Activated CD4-positive, alpha-beta T cell treated with anti-CD3 and anti-CD28 coated beads, Interleukin-2, amount 10 ng/mL, durations not matched to agents 7 days and 5 days (primary cell): ENCODE measurements at regions not wholly inside any gene's neighbourhood (a gene's known extent, or its start where the extent isn't known, plus 50 kb on each side); places are given as distances from the start of the nearest gene placed in this dataset.

Experiments used
- CTCF ChIA-PET: fragments of 350-600 bp; sonication (Branson Sonifier 250); formaldehyde crosslinking; loops from one replicate; lab custom pipeline; 2021; ENCODE audit warnings: antibody characterized with exemption; lab: Charles Lee
- POLR2A ChIA-PET: fragments of 350-600 bp; sonication (Branson Sonifier 250); formaldehyde crosslinking; loops from one replicate; lab custom pipeline; 2021; ENCODE audit warnings: antibody characterized with exemption; lab: Charles Lee
- DNase-seq: peaks from one replicate; pipeline ENCODE4 v3.0.0-alpha.2; 2020
- H3K27ac Mint-ChIP-seq: one replicate; pipeline ENCODE4 v1.8.0; 2021; ENCODE audit warnings: mild to moderate bottlenecking, moderate library complexity, mixed read lengths
- H3K27me3 Mint-ChIP-seq: one replicate; pipeline ENCODE4 v1.8.0; 2021; ENCODE audit warnings: mixed read lengths
- H3K36me3 Mint-ChIP-seq: one replicate; pipeline ENCODE4 v1.8.0; 2021; ENCODE audit warnings: low read depth, mixed read lengths
- H3K4me1 Mint-ChIP-seq: one replicate; pipeline ENCODE4 v1.8.0; 2021; ENCODE audit warnings: mixed read lengths
- H3K4me3 Mint-ChIP-seq: one replicate; pipeline ENCODE4 v1.8.0; 2021; ENCODE audit warnings: mild to moderate bottlenecking, moderate library complexity, mixed read lengths
- H3K9me3 Mint-ChIP-seq: one replicate; pipeline ENCODE4 v1.8.0; 2021; ENCODE audit warnings: mixed read lengths

DNA sequence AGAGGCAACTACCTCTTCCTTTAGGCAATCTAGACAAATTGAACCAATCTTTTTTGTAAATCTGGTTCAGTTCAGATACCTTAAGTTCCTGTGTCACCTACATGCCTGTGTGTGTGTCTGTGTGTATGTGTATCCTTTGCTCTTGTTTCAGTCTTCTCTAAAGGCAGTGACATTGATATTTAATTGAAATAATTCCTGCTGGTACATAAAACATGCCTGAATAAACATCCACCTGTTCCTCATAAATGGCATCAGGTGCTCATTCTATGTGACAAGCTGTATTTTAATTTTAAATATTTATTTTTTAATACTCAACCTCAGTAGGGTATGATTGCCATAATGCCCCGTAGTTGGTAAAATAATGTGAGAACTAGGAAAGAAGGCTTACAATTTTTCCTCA lies 1606.4 kb upstream of the PRR20A start:
- ChIA-PET CTCF (no interaction called here), POLR2A (no interaction called here)
- Mint-ChIP-seq H3K4me1 (no peaks in the 10 kb centered on the region), H3K9me3 (peaks cover 14% of the 10 kb centered on the region), H3K4me3 (no peak overlapping the region), H3K36me3 (no peaks in the 10 kb centered on the region), H3K27me3 (no peaks in the 10 kb centered on the region), H3K27ac (no peak overlapping the region)
- DNase-seq = no peak

DNA sequence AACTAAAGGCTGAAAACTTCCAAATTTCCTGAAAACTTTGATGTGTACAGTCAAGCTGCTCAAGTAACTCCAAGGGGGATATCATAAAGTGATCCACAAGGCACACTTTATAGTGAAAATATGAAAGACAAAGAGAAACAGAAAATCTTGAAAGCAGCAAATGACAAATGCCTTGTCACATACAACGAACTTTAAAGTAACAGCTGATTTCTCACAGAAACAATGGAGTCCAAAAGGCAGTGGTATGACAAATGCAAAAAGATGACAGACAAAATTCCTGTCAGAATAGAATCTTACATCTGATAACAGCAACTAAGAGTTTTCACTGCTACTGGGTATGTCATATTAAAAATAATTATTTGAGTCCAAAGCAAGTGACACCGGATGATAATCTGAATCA lies 1602.3 kb upstream of the PRR20A start:
- Mint-ChIP-seq H3K4me3 (no peak overlapping the region), H3K27me3 (no peaks in the 10 kb centered on the region), H3K36me3 (no peaks in the 10 kb centered on the region), H3K27ac (no peak overlapping the region), H3K4me1 (no peaks in the 10 kb centered on the region), H3K9me3 (peaks cover 11% of the 10 kb centered on the region)
- no peak for DNase-seq
- ChIA-PET POLR2A (no interaction called here), CTCF (no interaction called here)

DNA sequence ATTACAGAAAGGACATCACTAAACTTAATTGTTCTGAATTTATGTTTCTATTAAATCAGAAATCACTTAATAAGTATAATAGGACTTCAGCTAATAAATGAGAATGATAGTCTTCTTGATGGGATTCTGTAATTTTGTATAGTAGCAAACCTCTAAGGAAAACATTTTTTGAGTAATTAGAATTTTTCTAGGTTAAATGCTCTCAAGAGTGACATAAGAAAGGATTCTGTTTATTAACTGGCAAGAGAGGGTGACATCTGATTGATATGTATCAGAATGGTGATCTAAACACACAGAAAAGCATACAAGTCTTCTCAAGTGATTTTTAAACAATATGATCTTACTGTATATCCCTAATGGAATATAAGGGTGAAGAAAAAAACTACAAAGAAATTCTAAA lies 1597.7 kb upstream of the PRR20A start:
- Mint-ChIP-seq H3K27me3 (no peaks in the 10 kb centered on the region), H3K4me1 (no peaks in the 10 kb centered on the region), H3K36me3 (no peaks in the 10 kb centered on the region), H3K4me3 (no peak overlapping the region), H3K9me3 (peaks cover 8% of the 10 kb centered on the region), H3K27ac (no peak overlapping the region)
- DNase-seq = no peak
- CTCF ChIA-PET = no interaction called here
- POLR2A ChIA-PET = no interaction called here

DNA sequence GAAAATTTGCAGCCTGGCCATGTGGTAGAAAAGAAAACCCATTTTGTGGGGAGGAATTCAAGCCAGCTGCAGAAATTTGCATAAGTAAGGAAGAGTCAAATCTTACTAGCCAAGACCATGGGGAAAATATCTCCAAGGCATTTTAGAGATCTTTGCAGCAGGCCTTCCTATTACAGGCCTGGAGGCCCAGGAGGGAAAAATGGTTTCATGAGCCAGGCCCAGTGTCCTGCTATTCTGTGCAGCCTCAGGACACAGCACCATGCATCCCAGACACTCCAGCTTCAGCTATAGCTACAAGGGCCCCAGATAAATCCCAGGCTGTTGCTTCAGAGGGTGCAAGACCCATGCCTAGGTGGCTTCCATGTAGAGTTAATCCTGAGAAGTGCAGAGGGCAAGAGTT lies 1590.1 kb upstream of the PRR20A start:
- H3K4me1 Mint-ChIP-seq = no peaks in the 10 kb centered on the region
- ChIA-PET CTCF (no interaction called here), POLR2A (no interaction called here)
- no peaks in the 10 kb centered on the region for H3K36me3 Mint-ChIP-seq
- no peak overlapping the region for H3K4me3 Mint-ChIP-seq
- DNase-seq = no peak
- H3K9me3 Mint-ChIP-seq = peaks cover 8% of the 10 kb centered on the region
- H3K27ac Mint-ChIP-seq = no peak overlapping the region
- no peaks in the 10 kb centered on the region for H3K27me3 Mint-ChIP-seq

DNA sequence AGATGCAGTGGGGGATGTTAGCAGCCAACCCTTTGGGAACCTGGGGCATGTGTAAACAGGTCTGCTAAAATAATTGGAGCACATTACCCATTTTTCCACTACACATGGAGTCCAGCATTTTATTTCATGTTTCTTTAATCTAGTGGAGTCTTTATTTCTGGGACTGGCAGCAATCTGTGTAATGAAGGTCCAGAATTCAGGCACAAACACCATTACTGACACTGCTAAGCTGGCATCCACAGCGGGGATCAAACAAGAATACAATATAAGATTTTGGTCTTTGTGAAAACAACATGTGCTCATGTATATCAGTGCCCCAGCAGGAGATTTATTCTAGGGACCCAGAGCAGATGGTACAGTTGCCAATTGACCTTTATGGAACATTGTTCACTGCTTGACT lies 1587.0 kb upstream of the PRR20A start:
- ChIA-PET POLR2A (no interaction called here), CTCF (no interaction called here)
- Mint-ChIP-seq H3K36me3 (no peaks in the 10 kb centered on the region), H3K9me3 (peaks cover 10% of the 10 kb centered on the region), H3K27ac (no peak overlapping the region), H3K4me3 (no peak overlapping the region), H3K4me1 (no peaks in the 10 kb centered on the region), H3K27me3 (no peaks in the 10 kb centered on the region)
- no peak for DNase-seq

DNA sequence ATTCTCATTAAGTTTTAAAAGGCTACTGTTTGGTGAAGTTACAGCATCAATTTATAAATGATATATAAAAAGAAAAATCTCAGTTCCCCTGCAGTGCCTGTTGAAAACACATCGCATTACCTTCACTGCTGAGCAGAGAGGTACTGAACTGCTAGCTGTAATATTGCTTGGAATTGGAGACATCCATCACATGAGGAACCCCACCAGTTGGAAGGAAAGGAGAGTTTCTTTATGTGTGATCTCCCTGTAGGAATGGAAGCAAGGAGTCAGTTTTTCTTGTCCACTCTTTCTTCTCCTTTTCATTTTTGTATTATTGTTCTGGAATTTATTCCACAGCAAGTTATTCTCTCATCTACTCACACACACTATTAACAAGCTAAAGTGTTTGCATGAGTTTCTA lies 1586.0 kb upstream of the PRR20A start:
- CTCF ChIA-PET = no interaction called here
- no peak overlapping the region for H3K4me3 Mint-ChIP-seq
- no peak for DNase-seq
- H3K36me3 Mint-ChIP-seq = no peaks in the 10 kb centered on the region
- no peaks in the 10 kb centered on the region for H3K4me1 Mint-ChIP-seq
- peaks cover 10% of the 10 kb centered on the region for H3K9me3 Mint-ChIP-seq
- no peak overlapping the region for H3K27ac Mint-ChIP-seq
- H3K27me3 Mint-ChIP-seq = no peaks in the 10 kb centered on the region
- POLR2A ChIA-PET = no interaction called here

DNA sequence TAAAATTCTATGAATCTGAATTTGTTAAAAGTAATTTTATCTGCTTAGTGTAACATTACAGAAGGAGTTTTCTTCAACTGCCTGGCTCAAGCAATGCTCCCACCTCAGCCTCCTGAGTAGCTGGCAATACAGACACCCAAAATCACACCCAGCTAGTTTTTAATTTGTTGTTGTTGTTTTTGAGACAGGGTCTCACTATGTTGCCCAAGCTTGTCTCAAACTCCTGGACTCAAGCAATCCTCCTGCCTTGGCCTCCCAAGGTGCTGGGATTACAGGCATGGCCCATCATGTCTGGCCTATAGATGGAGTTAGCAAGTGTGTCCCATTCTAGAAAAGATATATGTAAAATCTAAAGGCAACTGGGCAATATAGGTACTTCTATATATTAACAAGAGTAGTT lies 1580.4 kb upstream of the PRR20A start:
- H3K36me3 Mint-ChIP-seq = no peaks in the 10 kb centered on the region
- DNase-seq = no peak
- no peak overlapping the region for H3K27ac Mint-ChIP-seq
- POLR2A ChIA-PET = no interaction called here
- H3K4me1 Mint-ChIP-seq = no peaks in the 10 kb centered on the region
- H3K27me3 Mint-ChIP-seq = no peaks in the 10 kb centered on the region
- H3K4me3 Mint-ChIP-seq = no peak overlapping the region
- peaks cover 2% of the 10 kb centered on the region for H3K9me3 Mint-ChIP-seq
- CTCF ChIA-PET = interaction anchor here (0.6 kb wide), 1 partner anchor 1183 kb away, joined by 3 read pairs; no protein-coding TSS in a partner anchor

DNA sequence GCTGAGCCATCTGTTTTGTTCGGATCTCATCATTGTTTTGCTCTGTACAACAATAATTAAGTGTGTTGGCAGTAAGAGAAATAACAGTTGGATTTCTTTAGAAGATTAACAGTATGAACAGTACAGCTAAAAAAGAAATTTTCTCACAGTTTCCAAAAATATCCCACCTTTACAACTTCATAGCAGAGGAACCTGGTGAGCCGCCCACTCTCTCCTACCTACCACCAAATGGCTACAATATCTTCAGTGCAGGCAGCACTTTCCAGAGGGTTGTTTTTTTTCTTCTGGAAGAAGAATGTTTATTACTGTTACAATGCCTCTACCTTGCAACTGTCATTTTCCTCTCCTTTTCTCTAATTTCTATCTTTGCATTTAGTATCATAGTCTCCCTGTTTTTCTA lies 1577.5 kb upstream of the PRR20A start:
- no peak overlapping the region for H3K27ac Mint-ChIP-seq
- no peaks in the 10 kb centered on the region for H3K4me1 Mint-ChIP-seq
- H3K4me3 Mint-ChIP-seq = no peak overlapping the region
- DNase-seq = no peak
- ChIA-PET POLR2A (no interaction called here), CTCF (no interaction called here)
- no peaks in the 10 kb centered on the region for H3K27me3 Mint-ChIP-seq
- no peaks in the 10 kb centered on the region for H3K36me3 Mint-ChIP-seq
- peaks cover 2% of the 10 kb centered on the region for H3K9me3 Mint-ChIP-seq

DNA sequence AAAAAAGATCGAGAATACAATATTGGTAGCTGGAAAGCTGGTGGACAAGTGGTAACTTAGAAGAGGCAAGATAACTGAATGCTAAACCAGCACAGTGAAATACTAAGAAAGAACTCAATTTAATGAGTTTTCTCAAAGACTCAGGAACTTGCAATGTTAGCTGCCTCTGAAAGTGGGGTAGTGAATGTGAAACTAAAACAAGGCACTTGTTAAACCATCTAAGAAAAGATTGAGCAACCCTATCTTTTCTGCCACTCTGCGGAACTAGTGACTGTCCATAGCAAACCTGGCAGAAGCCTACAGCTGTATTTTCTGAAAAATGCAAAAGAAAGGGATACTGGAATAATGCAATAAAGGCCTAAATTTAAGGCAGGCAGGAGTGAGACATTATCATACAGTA lies 1574.4 kb upstream of the PRR20A start:
- ChIA-PET CTCF (no interaction called here), POLR2A (no interaction called here)
- no peaks in the 10 kb centered on the region for H3K27me3 Mint-ChIP-seq
- no peak for DNase-seq
- H3K36me3 Mint-ChIP-seq = no peaks in the 10 kb centered on the region
- H3K4me1 Mint-ChIP-seq = no peaks in the 10 kb centered on the region
- H3K9me3 Mint-ChIP-seq = peaks cover 6% of the 10 kb centered on the region
- H3K4me3 Mint-ChIP-seq = no peak overlapping the region
- no peak overlapping the region for H3K27ac Mint-ChIP-seq

DNA sequence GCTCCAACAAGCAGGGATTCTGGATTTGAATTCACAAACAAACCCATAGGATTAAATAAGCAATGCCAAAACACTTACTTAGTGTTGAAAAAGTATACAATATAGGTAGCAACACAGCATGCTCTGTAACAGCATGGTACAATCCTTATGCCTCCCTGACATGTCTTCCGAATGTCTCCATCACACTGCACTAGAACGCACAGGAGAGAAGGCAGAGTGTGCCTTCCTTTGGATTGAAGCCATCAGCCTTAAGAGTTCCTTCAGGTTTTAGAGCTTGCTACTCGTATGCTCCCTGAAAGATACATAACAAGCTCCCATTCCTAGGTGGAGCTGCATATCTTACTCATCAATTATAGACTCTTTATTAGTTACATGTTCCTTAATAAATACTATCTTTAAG lies 1573.9 kb upstream of the PRR20A start:
- Mint-ChIP-seq H3K4me3 (no peak overlapping the region), H3K27me3 (no peaks in the 10 kb centered on the region), H3K9me3 (peaks cover 6% of the 10 kb centered on the region), H3K27ac (no peak overlapping the region), H3K36me3 (no peaks in the 10 kb centered on the region), H3K4me1 (no peaks in the 10 kb centered on the region)
- DNase-seq = no peak
- CTCF ChIA-PET = no interaction called here
- POLR2A ChIA-PET = no interaction called here

DNA sequence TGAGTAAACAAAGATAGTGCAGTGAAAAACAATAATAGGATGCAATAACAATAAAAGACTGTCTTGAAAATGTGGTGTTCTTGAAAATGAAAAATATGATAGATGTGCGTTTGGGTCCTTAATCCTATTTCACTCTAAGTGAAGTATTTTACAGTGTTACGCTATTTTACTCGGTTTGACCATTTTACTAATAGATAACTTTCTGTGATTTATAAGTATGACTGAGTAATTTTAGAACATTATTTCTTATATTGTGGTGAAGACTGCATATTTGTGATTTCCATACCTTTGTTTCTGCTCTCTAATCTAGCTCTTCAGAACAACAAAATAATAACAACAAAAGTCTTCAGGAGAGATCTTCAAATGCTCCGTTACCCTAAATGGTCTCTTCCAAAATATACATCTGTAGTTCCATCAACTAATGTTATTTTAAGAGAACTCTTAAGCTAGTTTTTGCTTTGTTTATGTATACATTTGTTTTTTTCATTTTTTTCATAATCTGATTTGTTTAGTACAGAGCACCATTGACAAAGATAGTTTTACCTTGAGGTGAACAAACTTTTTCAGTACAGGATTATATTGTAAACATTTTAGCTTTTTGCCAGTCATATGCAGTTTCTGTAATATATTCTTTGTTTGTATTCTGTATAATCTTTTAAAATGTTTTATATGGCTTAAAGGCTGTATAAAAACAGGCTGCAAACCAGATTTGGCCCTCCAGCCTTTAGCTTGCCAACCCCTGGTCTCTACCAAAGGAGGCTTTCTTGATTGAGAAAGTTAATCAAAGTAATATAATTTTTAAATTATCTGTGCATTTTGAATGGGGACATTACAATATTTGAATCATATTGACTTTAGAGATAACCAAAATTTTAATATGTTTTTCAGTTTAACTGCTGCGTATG lies 1572.7 kb upstream of the PRR20A start:
- ChIA-PET CTCF (no interaction called here), POLR2A (no interaction called here)
- H3K4me3 Mint-ChIP-seq = no peak overlapping the region
- peaks cover 6% of the 10 kb centered on the region for H3K9me3 Mint-ChIP-seq
- H3K36me3 Mint-ChIP-seq = no peaks in the 10 kb centered on the region
- no peaks in the 10 kb centered on the region for H3K4me1 Mint-ChIP-seq
- no peak for DNase-seq
- H3K27me3 Mint-ChIP-seq = no peaks in the 10 kb centered on the region
- H3K27ac Mint-ChIP-seq = no peak overlapping the region

DNA sequence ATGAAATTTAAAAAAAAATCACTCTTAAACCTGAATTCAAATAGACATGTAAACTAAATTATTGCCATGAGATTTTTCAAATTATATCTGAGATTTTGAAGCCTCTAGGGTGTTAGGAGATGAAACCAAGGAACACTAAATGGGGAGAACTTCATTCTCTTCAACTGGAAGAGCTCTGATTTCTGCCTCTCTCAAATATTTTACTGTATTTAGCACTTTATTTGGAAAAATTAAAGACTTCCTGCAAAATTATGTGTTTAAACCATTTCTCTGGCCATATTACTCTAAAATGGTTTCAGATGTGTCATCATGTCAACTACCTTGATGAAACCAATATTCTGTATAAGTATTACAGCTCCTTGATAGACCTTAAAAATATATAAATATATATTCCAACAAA lies 1571.6 kb upstream of the PRR20A start:
- CTCF ChIA-PET = no interaction called here
- DNase-seq = no peak
- Mint-ChIP-seq H3K36me3 (no peaks in the 10 kb centered on the region), H3K27me3 (no peaks in the 10 kb centered on the region), H3K4me3 (no peak overlapping the region), H3K27ac (no peak overlapping the region), H3K9me3 (peaks cover 6% of the 10 kb centered on the region), H3K4me1 (no peaks in the 10 kb centered on the region)
- POLR2A ChIA-PET = no interaction called here

DNA sequence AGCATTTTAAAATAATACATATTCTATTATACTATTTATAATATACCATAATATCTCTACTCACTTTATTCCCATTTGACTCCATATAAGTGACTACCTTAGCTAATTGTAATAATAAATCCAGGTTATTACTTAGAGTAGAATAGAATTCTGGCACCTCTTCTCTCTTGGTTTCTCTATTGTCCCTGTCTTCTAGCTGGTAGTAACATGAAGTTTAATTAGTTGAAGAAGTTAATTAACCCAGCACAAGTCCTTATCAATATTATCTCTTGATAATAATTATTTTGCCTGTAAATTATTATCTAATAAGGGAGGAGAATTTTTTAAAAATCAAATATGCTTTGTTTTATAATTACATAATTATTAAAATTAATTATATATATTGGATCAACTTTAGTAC lies 1571.2 kb upstream of the PRR20A start:
- H3K27me3 Mint-ChIP-seq = no peaks in the 10 kb centered on the region
- H3K36me3 Mint-ChIP-seq = no peaks in the 10 kb centered on the region
- H3K4me3 Mint-ChIP-seq = no peak overlapping the region
- POLR2A ChIA-PET = no interaction called here
- H3K4me1 Mint-ChIP-seq = no peaks in the 10 kb centered on the region
- CTCF ChIA-PET = no interaction called here
- H3K27ac Mint-ChIP-seq = no peak overlapping the region
- H3K9me3 Mint-ChIP-seq = peaks cover 6% of the 10 kb centered on the region
- DNase-seq = no peak

DNA sequence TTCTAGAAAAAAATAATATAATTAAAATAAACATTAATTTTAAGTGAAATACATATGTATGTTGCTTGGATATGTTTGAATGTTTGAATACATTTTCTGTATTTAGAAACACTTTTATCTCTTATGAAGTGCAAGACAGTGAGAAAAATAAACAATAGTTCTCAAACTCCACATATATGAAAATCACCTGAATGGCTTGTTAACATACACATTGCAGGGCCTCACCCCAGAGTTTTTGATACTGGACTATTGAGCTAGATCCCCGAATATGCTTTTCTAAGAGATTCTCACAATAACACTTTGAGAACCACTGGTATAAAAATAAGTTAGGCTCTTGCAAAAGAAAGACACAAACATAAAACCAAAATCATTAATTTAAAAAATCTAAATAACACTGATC lies 1570.3 kb upstream of the PRR20A start:
- no peaks in the 10 kb centered on the region for H3K27me3 Mint-ChIP-seq
- no peak for DNase-seq
- peaks cover 6% of the 10 kb centered on the region for H3K9me3 Mint-ChIP-seq
- H3K36me3 Mint-ChIP-seq = no peaks in the 10 kb centered on the region
- H3K4me3 Mint-ChIP-seq = no peak overlapping the region
- ChIA-PET CTCF (no interaction called here), POLR2A (no interaction called here)
- no peak overlapping the region for H3K27ac Mint-ChIP-seq
- H3K4me1 Mint-ChIP-seq = no peaks in the 10 kb centered on the region
